GM18511 (cell line): ENCODE measurements at regions not wholly inside any gene's neighbourhood (a gene's known extent, or its start where the extent isn't known, plus 50 kb on each side); places are given as distances from the start of the nearest gene placed in this dataset.
"Not testable (repeated sequence)": the region's sequence is repeated elsewhere in the genome, so short reads cannot be mapped to it uniquely, and the experiment has no call there.

Experiments used
- ATAC-seq: cut with Tn5 transposase; IDR thresholded peaks from one replicate; pipeline ENCODE4 v1.9.1; 2021; ENCODE audit warnings: mild to moderate bottlenecking, moderate library complexity; ENCODE audit not compliant: unreplicated experiment

DNA sequence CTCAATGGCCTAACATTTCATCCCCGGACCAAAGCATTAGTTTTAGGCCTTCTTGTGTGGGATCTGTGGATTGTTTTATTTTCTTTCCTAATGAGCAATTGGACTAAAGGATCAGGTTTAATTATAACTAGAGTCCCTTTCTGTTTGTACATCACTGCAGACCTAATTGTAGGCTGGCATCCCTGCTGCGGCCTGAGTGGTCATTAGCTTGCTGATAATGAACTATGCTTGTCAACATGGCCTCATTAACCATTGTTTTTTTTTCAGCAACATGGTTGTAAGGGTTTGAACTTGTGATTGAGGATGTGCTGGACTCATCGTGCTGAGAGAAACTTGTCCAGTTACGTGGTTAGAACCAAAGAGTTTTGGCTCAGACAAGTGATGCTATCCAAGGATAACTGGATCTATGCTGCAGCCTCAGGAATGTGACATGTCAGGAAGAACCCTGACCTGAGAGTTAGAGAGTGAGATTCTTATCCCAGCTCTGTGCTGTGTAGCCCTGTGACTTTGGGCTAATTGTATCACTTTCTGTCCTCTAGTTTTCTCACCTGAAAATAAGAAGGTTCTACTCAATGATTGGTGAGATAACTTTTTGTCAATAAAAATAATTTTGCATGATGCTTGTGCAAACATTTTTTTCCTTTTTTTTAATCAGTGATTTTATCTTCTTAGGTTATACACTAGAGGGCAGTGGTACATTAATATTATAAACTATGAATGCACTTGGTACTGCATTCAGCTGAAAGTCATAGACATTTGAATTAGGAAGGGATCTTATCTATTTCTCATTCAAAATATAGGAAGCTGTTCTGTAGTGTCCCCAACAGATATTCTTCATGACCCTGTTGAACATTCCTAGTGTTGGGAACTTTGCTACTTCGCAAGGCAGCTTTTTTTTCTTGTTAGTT lies 140.9 kb downstream of the RNF144B start:
- no peak for ATAC-seq

DNA sequence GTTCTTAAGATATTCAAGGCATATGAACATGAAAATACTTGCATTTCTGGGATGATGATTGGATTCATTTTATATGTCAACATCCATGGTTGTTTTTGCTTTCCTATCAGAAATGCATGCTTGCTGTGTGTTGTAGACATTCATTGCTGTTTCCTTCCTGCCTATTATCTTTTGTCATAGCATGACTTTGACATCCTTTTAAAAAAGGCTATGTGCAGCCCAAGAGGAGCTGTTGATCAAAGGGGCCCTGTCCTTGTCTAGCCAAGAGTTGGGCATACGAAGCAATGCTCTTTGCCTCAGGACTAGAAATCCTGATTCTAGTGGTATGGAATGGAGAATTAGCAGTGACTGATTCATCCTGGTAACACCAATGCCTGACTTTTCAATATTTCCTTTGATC lies 143.1 kb downstream of the RNF144B start:
- no peak for ATAC-seq

DNA sequence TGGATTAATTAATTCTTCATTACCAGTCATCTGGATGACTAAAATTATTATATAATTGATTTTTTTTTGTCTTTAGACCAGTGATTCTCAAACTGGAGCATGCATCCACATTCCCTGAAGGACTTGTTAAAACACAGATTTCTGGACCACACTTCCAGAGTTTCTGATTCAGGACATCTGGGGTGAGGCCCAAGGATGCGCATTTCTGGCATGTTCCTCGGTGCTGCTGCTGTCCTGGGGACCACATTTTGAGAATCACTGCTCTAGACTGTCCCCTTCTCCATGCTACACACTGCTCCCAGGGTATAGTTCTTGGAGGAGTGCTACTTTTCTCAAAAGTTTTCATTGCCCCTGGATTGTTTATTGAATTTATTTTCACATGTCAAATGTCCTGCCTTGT lies 145.0 kb downstream of the RNF144B start:
- ATAC-seq: no peak

DNA sequence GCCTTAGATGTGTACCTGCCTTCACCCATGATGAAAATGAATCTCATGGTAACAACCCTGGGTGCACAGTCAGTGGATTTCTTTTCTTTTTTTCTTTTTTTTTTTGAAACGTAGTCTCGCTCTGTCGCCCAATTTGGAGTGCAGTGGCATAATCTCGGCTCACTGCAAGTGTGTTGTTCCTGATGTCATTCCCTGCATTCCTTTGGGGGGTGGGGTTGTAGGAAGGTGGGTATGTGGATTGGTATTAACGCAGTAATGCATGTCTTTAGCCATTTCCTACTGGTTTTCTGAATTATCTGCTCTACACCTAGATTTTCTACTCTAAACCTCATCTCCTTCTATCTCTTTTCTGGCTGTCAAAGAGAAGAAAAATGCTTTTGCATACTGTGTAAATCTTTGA lies 146.6 kb downstream of the RNF144B start:
- no peak for ATAC-seq

DNA sequence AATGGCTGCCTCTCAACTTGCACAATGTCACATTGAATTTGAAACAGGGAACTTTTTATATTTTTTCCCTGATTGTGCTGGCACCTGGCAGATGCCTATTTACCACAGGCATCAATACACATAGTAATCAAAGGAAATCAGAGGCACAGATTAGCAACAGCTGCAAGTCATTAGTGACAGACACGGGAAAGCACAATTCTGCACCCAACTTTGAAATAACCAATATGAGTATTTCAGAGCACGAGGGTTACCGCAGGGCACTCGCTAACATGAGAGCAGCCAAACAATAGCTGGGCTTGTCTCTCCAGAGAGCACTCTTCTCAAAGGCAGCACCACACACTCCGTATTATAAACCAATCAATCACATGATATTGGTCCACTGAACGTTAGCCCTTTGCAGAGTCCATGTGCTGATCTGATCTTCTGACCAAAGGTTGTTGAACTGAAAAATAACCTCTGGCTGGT lies 149.5 kb downstream of the RNF144B start:
- no peak for ATAC-seq

DNA sequence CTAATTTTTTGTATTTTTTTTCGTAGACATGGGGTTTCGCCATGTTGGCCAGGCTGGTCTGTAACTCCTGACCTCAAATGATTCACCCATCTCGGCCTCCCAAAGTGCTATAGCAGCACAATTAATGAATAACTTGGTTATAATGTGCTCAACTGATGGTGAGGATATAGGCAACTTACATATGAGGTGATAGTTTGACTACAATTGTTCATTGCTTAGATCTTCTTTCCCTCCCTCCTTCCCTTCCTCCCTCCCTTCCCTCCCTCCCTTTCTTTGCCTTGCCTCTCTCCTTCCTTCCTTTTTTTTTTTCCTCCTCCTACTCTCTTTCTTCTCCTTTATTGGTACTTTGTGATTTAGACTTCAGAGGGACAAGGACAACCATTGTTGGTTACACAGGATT lies 151.2 kb downstream of the RNF144B start:
- ATAC-seq: no peak

DNA sequence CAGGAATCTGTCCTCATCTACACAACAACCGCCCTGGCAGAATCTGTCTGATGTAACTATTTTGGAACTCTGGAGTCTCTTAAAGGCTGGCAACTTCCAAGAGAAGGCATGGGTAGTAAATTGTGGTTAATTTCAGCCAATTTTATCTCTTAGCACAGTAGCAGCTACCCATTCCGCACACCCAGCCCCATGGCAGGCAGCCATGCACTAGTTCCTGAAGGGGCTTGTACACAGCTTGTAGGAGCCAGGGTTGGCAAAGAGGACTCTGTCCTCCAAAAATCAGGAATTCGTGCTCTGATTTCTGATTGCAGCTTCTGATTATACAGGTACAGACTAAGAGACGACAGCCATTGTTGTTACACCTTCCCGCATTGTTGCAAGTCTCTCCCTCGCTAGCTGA lies 155.9 kb downstream of the RNF144B start:
- ATAC-seq: no peak

DNA sequence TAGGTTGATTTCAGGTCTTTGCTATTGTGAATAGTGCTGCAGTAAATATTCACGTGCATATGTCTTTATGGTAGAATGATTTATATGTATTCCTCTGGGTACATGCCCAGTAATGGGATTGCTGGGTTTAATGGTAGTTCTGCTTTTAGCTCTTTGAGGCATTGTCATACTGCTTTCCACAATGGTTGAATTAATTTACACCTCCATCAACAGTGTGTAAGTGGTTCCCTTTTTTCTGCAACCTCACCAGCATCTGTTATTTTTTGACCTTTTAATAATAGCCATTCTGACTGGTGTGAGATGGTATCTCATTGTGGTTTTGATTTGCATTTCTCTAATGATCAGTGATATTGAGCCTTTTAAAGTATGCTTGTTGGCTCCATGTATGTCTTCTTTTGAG lies 158.0 kb downstream of the RNF144B start:
- not testable (repeated sequence) for ATAC-seq

DNA sequence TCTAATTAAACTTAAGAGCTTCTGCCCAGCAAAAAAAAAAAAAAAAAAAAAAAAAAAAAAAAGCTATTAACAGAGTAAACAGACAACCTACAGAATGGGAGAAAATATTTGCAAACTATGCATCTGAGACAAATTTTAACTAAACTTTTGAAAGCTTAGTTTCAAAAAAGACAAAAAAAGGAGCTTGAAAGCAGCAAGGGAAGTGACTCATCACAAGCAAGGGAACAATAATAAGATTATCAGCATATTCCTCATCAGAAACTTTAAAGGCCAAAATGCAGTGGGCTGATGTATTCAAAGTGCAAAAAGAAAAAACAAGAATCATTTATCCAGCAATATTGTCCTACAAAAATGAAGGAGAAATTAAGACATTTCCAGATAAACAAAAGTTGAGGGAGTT lies 158.6 kb downstream of the RNF144B start:
- ATAC-seq: no peak

DNA sequence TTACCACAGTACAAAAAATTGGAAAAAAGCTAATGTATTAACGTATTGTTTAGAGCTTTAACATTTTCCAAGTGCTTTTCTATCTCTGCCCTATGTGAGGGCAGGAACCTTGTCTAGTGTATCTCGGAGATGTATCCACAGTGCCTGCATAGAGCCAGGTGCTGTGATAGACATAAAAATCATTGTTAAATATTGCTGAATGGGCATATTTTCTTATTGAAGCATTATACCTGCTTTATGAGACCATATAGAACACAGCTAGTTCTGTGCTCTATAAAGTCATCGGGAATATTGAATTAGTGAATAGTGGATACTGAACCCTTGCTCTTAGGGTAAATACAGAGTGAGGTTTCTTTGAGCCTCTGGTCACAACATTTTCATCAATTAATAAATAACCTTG lies 163.0 kb downstream of the RNF144B start:
- no peak for ATAC-seq

DNA sequence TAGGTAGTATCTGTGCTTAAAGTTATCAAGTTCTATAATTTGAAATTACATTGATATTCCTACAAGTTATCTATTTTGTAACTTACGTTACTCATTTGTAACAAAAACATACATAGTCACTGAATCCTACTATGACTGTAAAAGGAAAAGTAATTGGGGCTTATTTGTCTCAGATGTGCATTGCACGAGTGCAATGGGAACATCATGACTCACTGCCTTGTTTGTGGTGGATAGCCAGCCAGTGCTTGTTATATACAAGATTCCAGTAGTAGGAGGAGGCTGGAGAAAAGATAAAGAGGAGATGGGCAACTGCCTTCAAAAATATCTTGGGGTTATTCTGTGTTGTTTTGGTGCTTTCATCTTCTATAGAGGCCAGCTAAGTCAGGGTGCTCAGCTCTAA lies 164.1 kb downstream of the RNF144B start:
- ATAC-seq: no peak

DNA sequence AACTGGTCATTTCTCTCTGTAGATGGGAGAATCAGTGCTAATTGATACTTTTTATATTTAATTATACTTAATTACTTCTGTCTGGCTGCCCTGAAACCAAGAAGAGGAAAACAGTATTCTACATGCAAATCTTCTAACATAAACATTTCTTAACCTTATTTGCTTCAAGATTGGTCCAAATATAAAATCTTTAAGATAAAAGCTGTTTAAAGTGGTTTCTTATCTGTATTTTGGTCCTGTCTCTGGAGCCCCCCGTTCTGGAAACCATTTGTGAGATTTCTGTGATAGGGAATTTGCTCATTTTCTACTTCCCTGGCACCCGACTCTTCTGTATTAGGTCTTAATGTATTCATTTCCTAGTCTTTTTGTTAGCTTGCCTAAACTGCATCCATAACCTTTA lies 168.6 kb downstream of the RNF144B start:
- no peak for ATAC-seq

DNA sequence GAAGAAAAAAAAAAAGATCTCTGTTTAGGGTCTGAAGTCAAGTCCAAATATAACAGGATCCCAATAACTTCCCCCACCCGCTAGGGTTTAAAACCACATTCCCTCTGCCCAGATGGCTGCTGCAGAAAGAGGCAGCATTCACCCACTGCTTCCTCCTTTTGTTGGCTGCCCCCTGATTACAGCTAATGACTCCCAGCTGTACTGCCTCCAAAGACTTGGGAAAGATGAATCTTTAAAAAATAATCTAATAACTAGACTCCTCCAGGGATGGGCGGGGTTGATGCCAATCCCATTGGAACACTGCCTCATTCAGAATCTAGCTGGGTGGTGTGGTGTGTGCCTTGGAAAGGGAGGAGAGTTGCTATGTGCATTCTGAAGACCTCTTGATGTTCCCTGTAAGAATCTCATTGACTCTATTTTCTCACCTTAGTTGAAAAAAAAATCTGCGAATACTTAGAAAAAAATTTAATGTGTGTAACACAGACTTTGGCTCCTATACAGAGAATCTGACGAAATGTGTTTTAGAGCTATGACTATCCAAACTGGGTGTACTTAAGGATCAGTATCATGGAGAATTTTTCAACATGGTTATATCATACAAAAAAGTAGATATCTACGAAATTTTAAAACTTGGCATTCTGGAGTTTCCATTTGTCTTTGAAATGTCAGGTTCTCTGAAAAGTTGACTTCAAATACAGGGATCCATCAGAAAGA lies 174.0 kb downstream of the RNF144B start:
- ATAC-seq: no peak

DNA sequence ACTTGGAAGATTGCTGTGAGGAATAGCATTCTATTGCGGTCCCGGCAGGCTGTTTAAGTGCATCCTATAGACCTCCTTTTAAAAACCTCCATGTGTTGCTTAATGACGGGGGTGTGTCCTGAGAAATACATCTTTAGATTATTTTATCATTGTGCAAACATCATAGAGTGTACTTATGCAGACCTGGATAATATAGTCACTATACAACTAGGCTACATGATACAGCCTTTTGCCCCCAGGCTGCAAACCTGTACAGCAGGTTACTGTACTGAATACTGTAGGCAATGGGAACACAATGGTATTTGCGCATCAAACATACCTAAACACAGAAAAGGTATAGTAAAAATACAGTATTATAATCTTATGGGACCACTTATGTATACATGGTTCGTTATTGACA lies 175.6 kb downstream of the RNF144B start:
- ATAC-seq: no peak

DNA sequence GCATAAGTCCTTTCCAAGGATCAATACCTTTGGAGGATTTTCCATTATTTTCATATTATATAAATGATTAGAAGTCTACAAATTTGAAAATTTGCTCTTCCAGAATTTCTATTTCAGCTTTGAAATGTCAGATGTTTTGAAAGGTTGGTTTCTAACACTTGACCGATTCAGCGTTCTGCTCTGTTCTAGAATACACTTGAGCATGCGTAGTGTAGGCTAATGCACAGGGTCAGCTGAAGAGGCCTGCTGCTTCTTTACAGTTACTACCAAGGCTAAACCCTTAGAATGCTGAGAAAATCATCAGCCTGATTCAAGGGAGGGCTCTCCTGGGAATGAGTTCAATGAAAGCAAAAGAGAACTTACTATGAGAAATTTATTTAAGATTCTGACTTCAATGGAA lies 177.6 kb downstream of the RNF144B start:
- no peak for ATAC-seq

DNA sequence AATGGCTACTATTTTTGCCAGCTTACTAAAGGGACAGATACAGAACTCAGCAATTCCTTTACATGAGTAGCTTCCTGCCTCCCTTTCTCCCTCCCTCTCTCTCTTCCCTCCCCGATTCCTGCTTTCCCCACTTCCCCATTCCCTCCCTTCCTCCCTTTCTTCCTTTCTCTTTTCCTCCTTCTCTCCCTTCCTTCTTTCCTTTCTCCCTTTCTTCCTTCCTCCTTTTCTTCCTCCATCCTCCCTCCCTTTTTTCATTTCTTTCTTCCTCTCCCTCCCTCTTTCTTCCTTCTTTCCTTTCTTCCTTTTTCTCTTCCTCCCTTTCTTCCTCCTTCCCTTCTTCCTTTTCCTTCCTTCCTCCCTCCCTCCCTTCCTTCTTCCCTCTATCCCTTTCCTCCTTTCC lies 178.1 kb downstream of the RNF144B start:
- ATAC-seq: no peak

DNA sequence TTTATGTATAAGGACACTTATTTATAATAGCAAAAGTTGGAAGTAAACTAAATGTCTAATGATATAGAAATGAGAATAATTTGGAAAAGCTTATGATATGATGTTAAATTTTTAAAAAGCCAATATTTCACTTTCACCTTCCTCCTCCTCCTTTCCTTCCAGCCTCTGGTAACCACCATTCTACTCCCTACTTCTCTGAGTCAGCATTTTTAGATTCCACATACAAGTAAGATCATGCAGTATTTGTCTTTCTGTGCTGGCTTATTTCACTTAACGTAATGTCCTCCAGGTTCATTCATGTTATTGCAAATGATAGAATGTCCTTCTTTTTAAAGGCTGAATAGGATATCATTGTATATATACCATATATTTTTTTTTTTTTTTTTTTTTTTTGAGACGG lies 180.2 kb downstream of the RNF144B start:
- no peak for ATAC-seq

DNA sequence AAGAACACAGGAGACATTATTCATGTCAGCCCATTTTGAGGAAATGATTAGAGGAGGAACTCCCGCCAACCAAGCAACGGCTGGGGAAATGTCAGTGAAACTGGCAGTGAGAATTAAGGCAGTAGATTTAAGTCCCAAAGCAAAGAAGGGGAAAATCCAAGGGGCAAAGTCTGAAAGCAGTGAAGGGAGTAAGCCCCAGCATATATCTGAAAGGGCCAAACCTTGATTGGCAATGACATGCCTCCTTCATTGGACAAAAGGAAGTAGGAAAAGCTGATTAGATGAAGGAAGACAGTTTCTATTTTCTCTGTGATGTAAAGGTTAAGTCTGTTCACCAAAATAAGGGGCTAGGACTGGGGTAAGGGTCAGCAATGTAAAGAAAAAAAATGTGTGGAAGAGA lies 190.3 kb downstream of the RNF144B start:
- no peak for ATAC-seq

DNA sequence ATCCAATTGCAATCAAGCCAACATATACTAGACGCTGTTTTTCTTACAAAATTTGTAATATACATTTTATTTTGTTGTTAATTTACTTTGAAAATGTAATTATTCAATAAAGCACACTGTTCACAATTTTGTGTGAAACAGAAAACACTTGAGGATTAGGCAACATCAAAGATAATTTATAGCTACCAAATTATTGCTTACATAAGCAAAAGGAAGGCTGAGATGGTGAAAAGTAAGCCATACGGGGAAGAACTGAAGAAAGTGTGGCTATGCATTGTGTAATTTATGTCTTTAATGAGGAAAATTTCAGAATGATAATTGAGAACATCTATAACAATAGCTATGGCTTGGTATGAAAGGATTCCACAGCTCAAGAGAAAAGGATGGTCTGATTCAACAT lies 192.0 kb downstream of the RNF144B start:
- ATAC-seq: no peak

DNA sequence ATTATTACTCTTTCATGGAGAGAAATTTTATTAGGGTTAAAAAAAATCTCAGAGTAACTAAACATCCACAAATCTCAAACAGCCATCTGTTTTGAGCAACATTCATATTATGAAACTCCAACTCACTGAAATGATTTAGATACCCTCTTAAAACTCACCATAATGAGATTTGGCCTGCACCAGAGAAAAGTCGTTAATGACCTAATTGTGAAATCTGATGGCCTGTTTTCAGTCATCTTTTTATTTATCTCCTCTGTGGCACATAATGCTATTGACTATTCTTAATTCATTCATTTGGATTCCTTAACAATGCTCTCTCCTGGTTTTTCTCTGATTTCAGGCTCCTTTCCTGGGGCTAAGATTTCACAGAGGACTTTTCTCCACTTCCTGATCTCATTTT lies 192.7 kb downstream of the RNF144B start:
- no peak for ATAC-seq

DNA sequence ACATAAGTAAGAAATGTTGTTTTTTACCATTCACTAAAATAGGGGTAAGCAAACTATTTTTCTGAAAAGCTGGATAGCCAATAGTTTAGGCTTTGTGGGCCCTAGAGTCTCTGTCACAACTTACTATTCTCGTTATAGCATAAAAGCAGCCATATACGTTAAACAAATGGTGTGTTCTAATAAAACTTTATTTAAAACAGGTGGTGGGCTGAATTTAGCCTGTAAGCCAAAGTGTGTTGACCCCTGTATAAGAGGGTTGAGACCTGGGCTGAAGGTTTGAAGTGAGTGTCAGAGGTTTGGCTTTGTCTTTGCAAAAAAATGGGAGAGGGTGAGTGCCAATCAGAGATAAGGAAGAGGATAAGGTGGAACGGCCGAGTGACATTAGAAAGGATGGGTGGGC lies 197.2 kb downstream of the RNF144B start:
- ATAC-seq: no peak

DNA sequence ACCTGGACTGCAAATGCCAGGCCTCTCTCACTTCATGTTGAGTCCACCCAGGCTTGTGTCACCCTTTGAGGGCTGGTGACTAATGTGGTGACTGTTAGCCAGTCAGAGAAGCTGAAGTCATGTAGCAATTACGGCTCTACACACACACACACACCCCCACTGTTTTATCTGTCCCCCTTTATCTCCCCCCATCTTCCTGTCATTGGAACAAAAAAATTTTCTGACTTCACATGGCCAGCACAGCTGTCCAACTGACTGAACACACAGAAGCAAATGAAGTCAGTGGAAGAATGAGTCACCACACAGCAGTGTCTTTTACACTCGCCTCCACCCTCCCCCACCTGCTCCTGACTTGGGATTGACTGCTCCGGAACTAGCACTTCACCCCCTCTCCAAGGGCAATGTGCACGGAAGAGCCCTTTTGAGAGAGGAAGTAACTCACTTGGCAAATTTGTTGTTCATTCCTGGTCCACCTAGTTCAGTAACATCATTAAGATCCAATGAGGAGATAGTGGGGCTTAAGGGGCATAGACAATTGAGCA lies 198.0 kb downstream of the RNF144B start:
- no peak for ATAC-seq
